ENCODE measurements at regions not wholly inside any gene's neighbourhood (a gene's known extent, or its start where the extent isn't known, plus 50 kb on each side); places are given as distances from the start of the nearest gene placed in this dataset.
"Not testable (repeated sequence)": the region's sequence is repeated elsewhere in the genome, so short reads cannot be mapped to it uniquely, and the experiment has no call there.

DNA sequence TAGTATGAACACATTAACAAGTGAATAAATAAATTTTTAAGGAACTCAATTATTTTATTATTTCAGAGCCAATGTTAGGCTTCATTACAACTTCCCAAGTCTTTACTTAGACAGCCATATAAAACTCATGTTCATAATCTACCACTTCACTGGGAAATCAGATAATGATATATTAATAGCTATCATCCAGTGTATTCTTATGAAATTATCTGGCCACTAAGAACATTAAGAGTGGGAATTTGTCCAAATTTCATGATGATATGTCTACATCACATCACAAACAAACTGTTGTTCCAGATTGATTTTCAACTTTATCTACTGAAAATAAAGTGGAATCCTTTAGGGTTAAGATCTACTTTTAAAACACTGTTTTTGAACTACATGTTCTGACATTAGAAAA is 668.6 kb downstream of the EFNA5 start:
- intact Hi-C loops (cut with DNase I), result no loop called here
- Histone ChIP-seq H3K9me3 (no peaks in the 10 kb centered on the region), H3K4me3 (no peak overlapping the region), H3K4me1 (no peaks in the 10 kb centered on the region), H3K27me3 (no peaks in the 10 kb centered on the region), H3K36me3 (no peaks in the 10 kb centered on the region), H3K27ac (no peak overlapping the region)
- ATAC-seq (no peak), DNase-seq (no peak)
- TF ChIP-seq POLR2A (IDR thresholded peaks at IDR 0.05) (no peak), CTCF (IDR thresholded peaks at IDR 0.05) (no peak)

- 86 to 96% (median 89%) methylated on average over 6 of the region's 6 CpGs for WGBS, 4 donors
Measured at GRCh38 chr5:106999506-106999905, 671.2 kb downstream of the EFNA5 start.

DNA sequence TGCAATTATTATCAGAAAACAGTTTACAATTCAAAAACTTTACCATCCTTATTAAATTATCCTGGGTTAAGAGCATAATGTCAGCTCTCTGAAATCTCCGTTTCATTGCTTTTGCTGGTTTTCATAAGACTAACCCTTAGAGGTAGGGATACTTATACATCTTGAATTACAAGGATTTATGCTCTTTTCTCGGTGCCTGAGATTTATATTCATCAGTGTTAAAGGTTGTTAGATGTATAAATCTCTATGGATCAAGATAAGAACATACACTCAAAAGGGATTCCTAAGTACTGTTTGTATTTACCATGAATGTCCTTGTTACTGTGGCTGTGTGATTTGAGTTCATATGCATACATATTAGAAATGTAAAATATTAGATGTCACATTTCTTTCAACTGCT is 684.7 kb downstream of the EFNA5 start:
- ATAC-seq, result no peak
- Histone ChIP-seq H3K27ac (no peak overlapping the region), H3K9me3 (no peaks in the 10 kb centered on the region), H3K4me1 (no peaks in the 10 kb centered on the region), H3K27me3 (no peaks in the 10 kb centered on the region), H3K36me3 (no peaks in the 10 kb centered on the region), H3K4me3 (no peak overlapping the region)
- no peak for TF ChIP-seq POLR2A (IDR thresholded peaks at IDR 0.05)
- no peak for TF ChIP-seq CTCF (IDR thresholded peaks at IDR 0.05)
- 39 to 87% (median 50%) methylated on average over 2 of the region's 2 CpGs for WGBS, 4 donors
- no peak for DNase-seq
- intact Hi-C loops (cut with DNase I), result no loop called here

More at GRCh38 chr5:106999506-106999905, 671.2 kb downstream of the EFNA5 start:
- H3K4me3 ChIP-seq; intact Hi-C loops (cut with DNase I); H3K27ac ChIP-seq; H3K36me3 ChIP-seq; H3K9me3 ChIP-seq; DNase-seq; ATAC-seq; H3K4me1 ChIP-seq; H3K27me3 ChIP-seq: not testable (repeated sequence)

DNA sequence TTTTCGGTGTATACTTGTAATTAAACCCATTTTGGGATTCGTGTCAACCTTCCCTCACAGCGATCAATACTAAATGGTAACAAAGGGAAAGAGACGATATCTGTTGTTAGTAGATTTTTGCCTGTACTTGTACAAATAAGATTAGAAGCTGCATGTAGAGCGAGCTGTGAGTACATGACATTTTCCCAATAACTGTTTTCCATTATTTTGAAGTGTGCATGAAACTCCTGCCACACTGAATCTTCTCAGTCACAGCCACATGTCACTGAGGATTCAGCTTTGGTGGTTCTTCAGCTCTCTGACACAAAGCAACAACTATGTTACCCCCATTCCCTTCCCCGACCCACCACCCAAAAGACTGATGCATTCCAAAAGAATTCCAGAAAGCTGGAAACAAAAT is 685.6 kb downstream of the EFNA5 start:
- Histone ChIP-seq H3K4me1 (no peaks in the 10 kb centered on the region), H3K27ac (no peak overlapping the region), H3K4me3 (no peak overlapping the region), H3K36me3 (no peaks in the 10 kb centered on the region), H3K27me3 (no peaks in the 10 kb centered on the region), H3K9me3 (no peaks in the 10 kb centered on the region)
- ATAC-seq (no peak), DNase-seq (no peak)
- 68 to 86% (median 77%) methylated on average over 6 of the region's 6 CpGs for WGBS, 4 donors
- TF ChIP-seq POLR2A (IDR thresholded peaks at IDR 0.05), result no peak
- no peak for TF ChIP-seq CTCF (IDR thresholded peaks at IDR 0.05)
- intact Hi-C loops (cut with DNase I), result no loop called here

DNA sequence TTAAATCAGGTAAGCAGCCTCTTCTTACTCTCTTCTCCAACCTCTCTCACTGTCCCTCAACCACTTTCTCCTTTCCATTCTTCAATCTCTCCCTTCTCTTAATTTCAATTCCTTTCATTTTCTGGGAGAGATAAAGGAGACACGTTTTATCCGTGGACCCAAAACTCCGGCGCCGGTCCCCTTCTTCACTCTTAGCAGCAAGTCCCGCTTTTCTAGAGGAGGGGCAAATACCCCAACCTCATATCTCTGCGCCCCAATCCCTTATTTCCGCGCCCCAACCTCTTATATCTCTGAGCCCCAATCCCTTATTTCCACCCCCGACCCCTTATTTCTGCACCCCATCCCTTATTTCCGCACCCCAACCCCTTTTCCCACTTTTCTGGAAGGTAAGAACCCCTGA is 691.6 kb downstream of the EFNA5 start:
- H3K27ac ChIP-seq; H3K36me3 ChIP-seq; H3K9me3 ChIP-seq; H3K4me1 ChIP-seq; intact Hi-C loops (cut with DNase I); H3K27me3 ChIP-seq; DNase-seq; H3K4me3 ChIP-seq; ATAC-seq: not testable (repeated sequence)
- WGBS, 4 donors, result 78 to 90% (median 87%) methylated on average over 11 of the region's 11 CpGs

DNA sequence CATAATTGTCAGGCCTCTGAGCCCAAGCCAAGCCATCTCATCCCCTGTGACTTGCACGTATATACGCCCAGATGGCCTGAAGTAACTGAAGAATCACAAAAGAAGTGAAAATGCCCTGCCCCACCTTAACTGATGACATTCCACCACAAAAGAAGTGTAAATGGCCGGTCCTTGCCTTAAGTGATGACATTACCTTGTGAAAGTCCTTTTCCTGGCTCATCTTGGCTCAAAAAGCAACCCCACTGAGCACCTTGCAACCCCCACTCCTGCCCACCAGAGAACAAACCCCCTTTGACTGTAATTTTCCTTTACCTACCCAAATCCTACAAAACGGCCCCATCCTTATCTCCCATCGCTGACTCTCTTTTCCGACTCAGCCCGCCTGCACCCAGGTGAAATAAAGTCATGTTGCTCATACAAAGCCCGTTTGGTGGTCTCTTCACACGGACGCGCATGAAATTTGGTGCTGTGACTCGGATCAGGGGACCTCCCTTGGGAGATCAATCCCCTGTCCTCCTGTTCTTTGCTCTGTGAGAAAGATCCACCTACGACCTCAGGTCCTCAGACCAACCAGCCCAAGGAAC is 692.1 kb downstream of the EFNA5 start:
- intact Hi-C loops (cut with DNase I); H3K36me3 ChIP-seq; H3K27me3 ChIP-seq; H3K4me1 ChIP-seq; H3K4me3 ChIP-seq; H3K27ac ChIP-seq; H3K9me3 ChIP-seq; ATAC-seq: not testable (repeated sequence)
- WGBS, 4 donors, result 80 to 86% (median 85%) methylated on average over 13 of the region's 13 CpGs
- DNase-seq, result peak in 1 of 5 donors; percentile 21
